ENCODE measurements at regions not wholly inside any gene's neighbourhood (a gene's known extent, or its start where the extent isn't known, plus 50 kb on each side); places are given as distances from the start of the nearest gene placed in this dataset.

- H3K4me1 ChIP-seq, result no peaks in the 10 kb centered on the region
- H3K36me3 ChIP-seq, result no peaks in the 10 kb centered on the region
- no peak overlapping the region for H3K27ac ChIP-seq
- H3K27me3 ChIP-seq, result no peaks in the 10 kb centered on the region
- no peak for DNase-seq (ENCODE audit: low spot score in 2 of 2)
- H3K4me3 ChIP-seq, result no peak overlapping the region
- no peak for TF ChIP-seq CTCF (IDR thresholded peaks at IDR 0.05)
- H3K9me3 ChIP-seq, result no peaks in the 10 kb centered on the region
- intact Hi-C loops (cut with DNase I), result no loop called here
These were observed 217.3 kb downstream of the SPANXN1 start for GRCh38 chrX:145464650-145465049.

GRCh38 chrX:145475725-145476124 lies 228.4 kb downstream of the SPANXN1 start:
- no peak for TF ChIP-seq CTCF (IDR thresholded peaks at IDR 0.05)
- no peaks in the 10 kb centered on the region for H3K27me3 ChIP-seq
- H3K4me3 ChIP-seq, result no peak overlapping the region
- no peaks in the 10 kb centered on the region for H3K36me3 ChIP-seq
- H3K4me1 ChIP-seq, result no peaks in the 10 kb centered on the region
- H3K9me3 ChIP-seq, result no peaks in the 10 kb centered on the region
- H3K27ac ChIP-seq, result no peak overlapping the region
- intact Hi-C loops (cut with DNase I), result no loop called here
- DNase-seq (ENCODE audit: low spot score in 2 of 2), result no peak

GRCh38 chrX:145484740-145485139 lies 237.4 kb downstream of the SPANXN1 start:
- no peak overlapping the region for H3K27ac ChIP-seq
- DNase-seq (ENCODE audit: low spot score in 2 of 2), result no peak
- H3K4me3 ChIP-seq, result no peak overlapping the region
- no peak for TF ChIP-seq CTCF (IDR thresholded peaks at IDR 0.05)
- H3K36me3 ChIP-seq, result no peaks in the 10 kb centered on the region
- intact Hi-C loops (cut with DNase I), result no loop called here
- no peaks in the 10 kb centered on the region for H3K4me1 ChIP-seq
- no peaks in the 10 kb centered on the region for H3K27me3 ChIP-seq
- H3K9me3 ChIP-seq, result no peaks in the 10 kb centered on the region

- Histone ChIP-seq H3K4me3 (no peak overlapping the region), H3K27ac (no peak overlapping the region), H3K4me1 (no peaks in the 10 kb centered on the region), H3K27me3 (no peaks in the 10 kb centered on the region), H3K36me3 (no peaks in the 10 kb centered on the region), H3K9me3 (no peaks in the 10 kb centered on the region)
- DNase-seq (ENCODE audit: low spot score in 2 of 2), result no peak
- TF ChIP-seq CTCF (IDR thresholded peaks at IDR 0.05), result no peak
- intact Hi-C loops (cut with DNase I), result no loop called here
These were observed 255.4 kb downstream of the SPANXN1 start for GRCh38 chrX:145502670-145503069.

- Histone ChIP-seq H3K36me3 (no peaks in the 10 kb centered on the region), H3K4me1 (no peaks in the 10 kb centered on the region), H3K4me3 (no peak overlapping the region), H3K27ac (no peak overlapping the region), H3K9me3 (no peaks in the 10 kb centered on the region), H3K27me3 (no peaks in the 10 kb centered on the region)
- TF ChIP-seq CTCF (IDR thresholded peaks at IDR 0.05), result no peak
- no peak for DNase-seq (ENCODE audit: low spot score in 2 of 2)
- intact Hi-C loops (cut with DNase I), result no loop called here
These were observed 258.9 kb downstream of the SPANXN1 start for GRCh38 chrX:145506214-145506613.

GRCh38 chrX:145524931-145525330 lies 277.6 kb downstream of the SPANXN1 start:
- no peaks in the 10 kb centered on the region for H3K9me3 ChIP-seq
- no peak overlapping the region for H3K27ac ChIP-seq
- no peak for TF ChIP-seq CTCF (IDR thresholded peaks at IDR 0.05)
- H3K4me3 ChIP-seq, result no peak overlapping the region
- no peaks in the 10 kb centered on the region for H3K36me3 ChIP-seq
- intact Hi-C loops (cut with DNase I), result no loop called here
- DNase-seq (ENCODE audit: low spot score in 2 of 2), result no peak
- no peaks in the 10 kb centered on the region for H3K4me1 ChIP-seq
- H3K27me3 ChIP-seq, result no peaks in the 10 kb centered on the region

All from ascending aorta (tissue), 2 donors.